ENCODE measurements at regions not wholly inside any gene's neighbourhood (a gene's known extent, or its start where the extent isn't known, plus 50 kb on each side); places are given as distances from the start of the nearest gene placed in this dataset.
"Not testable (repeated sequence)": the region's sequence is repeated elsewhere in the genome, so short reads cannot be mapped to it uniquely, and the experiment has no call there.

- no peak for DNase-seq (ENCODE audit: low spot score in 2 of 2)
- H3K4me1 ChIP-seq, result no peaks in the 10 kb centered on the region
- H3K4me3 ChIP-seq, result no peak overlapping the region
- no peak for TF ChIP-seq POLR2A (IDR thresholded peaks at IDR 0.05)
- TF ChIP-seq, protein P1, sequence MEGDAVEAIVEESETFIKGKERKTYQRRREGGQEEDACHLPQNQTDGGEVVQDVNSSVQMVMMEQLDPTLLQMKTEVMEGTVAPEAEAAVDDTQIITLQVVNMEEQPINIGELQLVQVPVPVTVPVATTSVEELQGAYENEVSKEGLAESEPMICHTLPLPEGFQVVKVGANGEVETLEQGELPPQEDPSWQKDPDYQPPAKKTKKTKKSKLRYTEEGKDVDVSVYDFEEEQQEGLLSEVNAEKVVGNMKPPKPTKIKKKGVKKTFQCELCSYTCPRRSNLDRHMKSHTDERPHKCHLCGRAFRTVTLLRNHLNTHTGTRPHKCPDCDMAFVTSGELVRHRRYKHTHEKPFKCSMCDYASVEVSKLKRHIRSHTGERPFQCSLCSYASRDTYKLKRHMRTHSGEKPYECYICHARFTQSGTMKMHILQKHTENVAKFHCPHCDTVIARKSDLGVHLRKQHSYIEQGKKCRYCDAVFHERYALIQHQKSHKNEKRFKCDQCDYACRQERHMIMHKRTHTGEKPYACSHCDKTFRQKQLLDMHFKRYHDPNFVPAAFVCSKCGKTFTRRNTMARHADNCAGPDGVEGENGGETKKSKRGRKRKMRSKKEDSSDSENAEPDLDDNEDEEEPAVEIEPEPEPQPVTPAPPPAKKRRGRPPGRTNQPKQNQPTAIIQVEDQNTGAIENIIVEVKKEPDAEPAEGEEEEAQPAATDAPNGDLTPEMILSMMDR (IDR thresholded peaks at IDR 0.05), result no peak
- no peak overlapping the region for H3K27ac ChIP-seq
- WGBS, 2 donors, result 92 to 94% methylated on average over 10 of the region's 10 CpGs
- H3K9me3 ChIP-seq, result peaks cover 0 to 5% (median 0%) of the 10 kb centered on the region in 4 donors
- no peaks in the 10 kb centered on the region for H3K36me3 ChIP-seq
- H3K27me3 ChIP-seq, result no peaks in the 10 kb centered on the region
Observed at GRCh38 chr6:126723541-126724170, 383.7 kb downstream of the CENPW start.

DNA sequence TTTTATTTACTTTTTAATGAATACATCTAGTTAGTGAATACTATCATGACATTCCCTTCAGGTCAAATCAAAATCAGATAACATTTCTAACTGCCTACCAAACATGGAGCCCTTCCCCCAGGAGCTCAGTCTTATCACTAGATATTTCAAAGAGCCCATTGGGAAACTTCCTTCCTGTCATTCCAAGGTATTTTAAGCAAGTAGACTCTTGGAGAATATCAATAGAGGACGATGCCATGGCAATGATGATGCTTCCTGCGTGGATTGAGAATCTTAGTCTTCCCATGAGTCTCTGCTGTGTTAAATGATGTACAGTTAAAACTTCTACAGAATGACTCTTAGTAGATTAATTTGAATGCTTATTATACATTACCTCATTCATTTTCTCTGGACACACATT lies 384.9 kb downstream of the CENPW start:
- Histone ChIP-seq H3K4me1 (no peaks in the 10 kb centered on the region), H3K9me3 (peaks cover 0 to 5% (median 0%) of the 10 kb centered on the region in 4 donors), H3K27ac (no peak overlapping the region), H3K4me3 (no peak overlapping the region), H3K36me3 (no peaks in the 10 kb centered on the region), H3K27me3 (no peaks in the 10 kb centered on the region)
- TF ChIP-seq, protein P1 (IDR thresholded peaks at IDR 0.05), result no peak
- no peak for TF ChIP-seq POLR2A (IDR thresholded peaks at IDR 0.05)
- WGBS, 2 donors, result 80 to 83% methylated on average over 2 of the region's 2 CpGs
- DNase-seq (ENCODE audit: low spot score in 2 of 2), result no peak

DNA sequence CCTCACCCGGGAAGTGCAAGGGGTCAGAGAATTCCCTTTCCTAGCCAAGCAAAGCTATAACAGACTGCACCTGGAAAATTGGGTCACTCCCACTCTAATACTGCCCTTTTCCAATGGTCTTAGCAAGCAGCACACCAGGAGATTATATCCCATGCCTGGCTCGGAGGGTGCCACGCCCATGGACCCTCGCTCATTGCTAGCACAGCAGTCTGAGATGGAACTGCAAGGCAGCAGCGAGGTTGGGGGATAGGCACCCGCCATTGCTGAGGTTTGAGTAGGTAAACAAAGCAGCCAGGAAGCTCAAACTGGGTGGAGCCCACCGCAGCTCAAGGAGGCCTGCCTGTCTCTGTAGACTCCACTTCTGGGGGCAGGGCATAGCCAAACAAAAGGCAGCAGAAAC lies 386.5 kb downstream of the CENPW start:
- not testable (repeated sequence) for H3K4me3 ChIP-seq; H3K27ac ChIP-seq; H3K9me3 ChIP-seq; DNase-seq (ENCODE audit: low spot score in 2 of 2); H3K36me3 ChIP-seq; H3K4me1 ChIP-seq; H3K27me3 ChIP-seq
- WGBS, 2 donors, result 83 to 85% methylated on average over 7 of the region's 7 CpGs

GRCh38 chr6:126738146-126738545 lies 380.3 kb upstream of the RSPO3 start:
- Histone ChIP-seq H3K36me3 (no peaks in the 10 kb centered on the region), H3K27ac (no peak overlapping the region), H3K27me3 (no peaks in the 10 kb centered on the region), H3K9me3 (no peaks in the 10 kb centered on the region), H3K4me3 (no peak overlapping the region), H3K4me1 (peaks cover 0 to 9% (median 0%) of the 10 kb centered on the region in 4 donors)
- no peak for DNase-seq (ENCODE audit: low spot score in 2 of 2)
- 40 to 52% methylated on average over 1 of the region's 1 CpG for WGBS, 2 donors
- no peak for TF ChIP-seq EP300 (IDR thresholded peaks at IDR 0.05)
- no peak for TF ChIP-seq POLR2A (IDR thresholded peaks at IDR 0.05)
- TF ChIP-seq, protein P1 (IDR thresholded peaks at IDR 0.05), result no peak

DNA sequence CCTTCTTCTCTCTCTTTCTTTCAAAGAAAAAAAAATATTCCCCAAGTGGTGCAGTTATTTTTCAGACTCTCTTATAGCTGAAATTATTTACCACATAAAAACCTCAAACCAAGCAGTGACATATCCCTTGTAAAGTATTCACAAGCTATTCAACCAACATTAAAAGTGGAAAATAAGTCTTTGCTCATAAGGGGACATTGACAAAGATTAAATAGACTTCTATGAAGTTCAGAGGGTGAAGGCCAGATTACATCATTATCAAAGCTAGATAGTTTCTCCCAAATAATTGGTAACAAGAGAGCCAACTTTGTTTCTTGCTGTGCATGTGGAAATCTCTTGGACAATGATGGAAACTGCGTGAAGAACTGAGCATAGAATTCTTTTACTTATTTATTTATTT lies 379.8 kb upstream of the RSPO3 start:
- 29 to 37% methylated on average over 1 of the region's 1 CpG for WGBS, 2 donors
- no peak overlapping the region for H3K4me3 ChIP-seq
- no peaks in the 10 kb centered on the region for H3K9me3 ChIP-seq
- H3K27me3 ChIP-seq, result no peaks in the 10 kb centered on the region
- H3K36me3 ChIP-seq, result no peaks in the 10 kb centered on the region
- no peak for DNase-seq (ENCODE audit: low spot score in 2 of 2)
- peaks cover 0 to 9% (median 0%) of the 10 kb centered on the region in 4 donors for H3K4me1 ChIP-seq
- H3K27ac ChIP-seq, result no peak overlapping the region
- TF ChIP-seq, protein P1 (IDR thresholded peaks at IDR 0.05), result no peak
- TF ChIP-seq EP300 (IDR thresholded peaks at IDR 0.05), result no peak
- no peak for TF ChIP-seq POLR2A (IDR thresholded peaks at IDR 0.05)

DNA sequence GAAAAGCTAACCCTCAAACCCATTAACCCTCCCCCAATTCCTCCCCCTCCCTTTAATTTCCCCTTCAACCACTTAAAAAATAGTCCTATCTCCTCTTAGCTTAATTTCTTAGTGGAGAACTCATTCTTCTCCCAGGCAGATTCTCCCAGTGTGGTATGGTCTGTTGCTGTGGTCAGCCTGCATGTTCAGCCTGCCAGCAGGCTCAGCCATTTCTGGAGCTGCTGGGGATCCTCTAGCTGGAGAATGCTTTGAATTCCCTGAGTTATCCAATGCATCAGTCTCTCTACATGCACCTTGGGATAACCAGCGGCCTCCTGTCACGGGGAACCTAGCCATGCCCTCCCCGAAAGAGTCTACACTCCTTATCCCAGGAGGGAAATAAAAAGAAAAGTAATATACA lies 375.4 kb upstream of the RSPO3 start:
- no peaks in the 10 kb centered on the region for H3K9me3 ChIP-seq
- no peak overlapping the region for H3K4me3 ChIP-seq
- H3K4me1 ChIP-seq, result peaks cover 0 to 9% (median 0%) of the 10 kb centered on the region in 4 donors
- H3K27me3 ChIP-seq, result no peaks in the 10 kb centered on the region
- TF ChIP-seq EP300 (IDR thresholded peaks at IDR 0.05) (no peak), POLR2A (IDR thresholded peaks at IDR 0.05) (no peak)
- TF ChIP-seq, protein P1 (IDR thresholded peaks at IDR 0.05), result no peak
- H3K27ac ChIP-seq, result no peak overlapping the region
- H3K36me3 ChIP-seq, result no peaks in the 10 kb centered on the region
- 72 to 78% methylated on average over 3 of the region's 3 CpGs for WGBS, 2 donors
- DNase-seq (ENCODE audit: low spot score in 2 of 2), result no peak
